GM19023 (cell line): ENCODE measurements at regions not wholly inside any gene's neighbourhood (a gene's known extent, or its start where the extent isn't known, plus 50 kb on each side); places are given as distances from the start of the nearest gene placed in this dataset.
"Not testable (repeated sequence)": the region's sequence is repeated elsewhere in the genome, so short reads cannot be mapped to it uniquely, and the experiment has no call there.

ENCODE experiments used
- ATAC-seq: cut with Tn5 transposase; IDR thresholded peaks from one replicate; pipeline ENCODE4 v1.9.1; 2021; ENCODE audit warnings: mild to moderate bottlenecking, moderate library complexity; ENCODE audit not compliant: unreplicated experiment

GRCh38 chr9:86580688-86581087 is 226.5 kb upstream of the TUT7 start:
- no peak for ATAC-seq

- no peak for ATAC-seq
Measured at GRCh38 chr9:86578722-86579121, 224.5 kb upstream of the TUT7 start.

DNA sequence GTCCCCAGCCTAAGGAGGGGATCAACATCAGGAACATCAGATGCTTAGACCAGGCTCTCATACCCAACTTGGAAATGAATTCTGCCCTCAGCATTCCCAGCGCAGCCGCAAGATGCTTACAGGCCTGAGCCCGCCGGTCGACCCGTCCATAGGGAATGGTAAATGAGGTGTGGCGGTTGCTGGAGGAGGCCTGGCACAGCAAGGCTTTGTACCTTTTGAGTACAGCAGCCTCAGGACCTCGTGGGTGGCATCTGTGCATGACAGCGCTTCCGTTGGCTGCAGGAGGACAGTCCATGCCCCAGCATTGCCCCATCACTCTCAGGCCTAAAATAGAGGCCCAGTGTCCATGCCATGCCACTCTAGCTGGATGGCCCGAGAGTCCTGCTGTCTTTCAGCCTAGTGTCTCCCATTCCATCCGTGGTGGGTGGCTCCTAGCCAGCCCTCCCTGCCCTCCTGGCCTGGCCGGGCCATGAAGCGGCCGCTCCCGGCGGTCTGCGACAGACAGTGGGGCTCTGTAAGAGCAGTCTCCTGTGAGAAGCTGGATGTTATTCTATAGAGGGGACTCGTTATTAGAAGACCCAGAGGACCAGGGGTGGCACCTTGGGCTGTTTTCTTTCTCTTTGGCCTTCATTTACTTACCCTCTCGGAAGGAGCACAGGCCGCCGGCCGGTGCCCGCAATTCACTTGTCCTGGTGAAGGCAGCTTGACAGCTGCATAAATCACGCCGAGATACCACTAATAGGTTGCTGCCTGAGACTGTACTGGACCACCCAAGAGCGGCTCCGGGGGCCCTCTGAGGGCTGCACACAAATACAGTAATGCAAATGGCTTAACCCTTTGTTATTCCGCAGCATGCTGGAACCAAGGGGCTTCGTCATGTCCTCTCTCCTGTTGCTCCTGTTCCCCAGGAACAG is 223.5 kb upstream of the TUT7 start:
- no peak for ATAC-seq

DNA sequence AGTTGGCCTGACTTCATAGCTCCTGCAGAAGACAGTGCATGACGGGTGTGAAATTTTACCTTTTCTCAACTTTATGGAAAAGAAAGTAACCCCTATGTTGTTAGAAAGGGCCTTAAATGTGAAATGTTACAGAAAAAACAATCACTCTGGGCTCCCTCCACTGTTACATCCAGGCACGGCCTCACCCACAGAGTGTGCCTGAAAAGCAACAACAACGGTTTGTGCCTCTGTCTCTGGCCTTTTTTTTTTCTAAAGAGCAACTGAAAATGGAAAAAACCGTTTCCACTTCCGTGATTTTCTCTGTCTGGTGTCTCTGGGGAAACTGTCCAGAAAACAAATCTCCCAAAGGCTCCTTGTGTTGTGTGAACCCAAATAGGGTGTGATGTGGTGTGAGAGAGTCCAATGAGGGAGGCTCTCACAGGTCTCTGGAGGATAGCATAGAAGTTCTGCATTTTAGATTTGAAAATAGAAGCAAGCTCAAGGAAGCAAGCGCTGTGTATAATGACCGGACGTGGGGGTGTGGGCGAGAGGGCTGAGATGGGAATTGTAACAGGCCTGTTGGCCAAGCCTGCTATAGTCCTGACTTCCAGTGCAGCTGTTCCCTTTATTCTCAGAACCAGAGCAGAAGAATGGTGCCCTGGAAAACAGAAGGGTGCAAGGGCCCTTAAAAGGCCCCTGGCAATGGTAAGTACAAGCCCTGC is 221.8 kb upstream of the TUT7 start:
- ATAC-seq: no peak

GRCh38 chr9:86575137-86575536 is 220.9 kb upstream of the TUT7 start:
- no peak for ATAC-seq

DNA sequence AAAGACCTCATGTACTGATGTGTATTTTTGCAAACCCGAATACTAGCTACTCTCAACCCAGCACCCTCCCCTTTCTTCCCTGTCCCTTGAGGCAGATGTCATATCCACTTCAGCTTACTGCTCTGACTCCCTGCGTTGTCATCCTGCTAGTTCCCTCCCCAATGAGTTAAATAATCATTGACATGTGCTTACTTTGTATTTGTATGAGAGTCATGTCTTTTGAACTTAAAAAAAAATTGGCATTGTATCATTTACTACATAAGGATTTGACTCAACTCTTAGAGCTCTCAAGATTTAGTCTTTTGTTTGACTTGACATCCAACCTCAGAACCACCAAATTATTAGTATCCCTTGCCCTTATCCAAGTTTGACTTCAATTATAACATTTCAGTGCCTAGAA is 219.7 kb upstream of the TUT7 start:
- ATAC-seq: no peak

GRCh38 chr9:86572904-86573303 is 218.7 kb upstream of the TUT7 start:
- no peak for ATAC-seq

DNA sequence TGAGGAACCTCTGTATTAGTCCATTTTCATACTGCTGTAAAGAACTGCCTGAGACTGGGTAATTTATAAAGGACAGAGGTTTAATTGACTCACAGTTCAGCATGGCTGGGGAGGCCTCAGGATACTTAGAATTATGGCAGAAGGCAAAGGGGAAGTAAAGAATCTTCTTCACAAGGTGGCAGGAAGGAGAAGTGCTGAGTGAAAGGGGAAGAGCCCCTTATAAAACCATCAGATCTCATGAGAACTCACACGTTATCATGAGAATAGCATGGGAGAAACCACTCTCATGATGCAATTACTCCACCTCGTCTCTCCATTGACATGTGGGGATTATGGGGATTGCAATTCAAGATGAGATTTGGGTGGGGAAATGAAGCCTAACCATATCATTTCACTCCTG is 211.4 kb upstream of the TUT7 start:
- not testable (repeated sequence) for ATAC-seq

DNA sequence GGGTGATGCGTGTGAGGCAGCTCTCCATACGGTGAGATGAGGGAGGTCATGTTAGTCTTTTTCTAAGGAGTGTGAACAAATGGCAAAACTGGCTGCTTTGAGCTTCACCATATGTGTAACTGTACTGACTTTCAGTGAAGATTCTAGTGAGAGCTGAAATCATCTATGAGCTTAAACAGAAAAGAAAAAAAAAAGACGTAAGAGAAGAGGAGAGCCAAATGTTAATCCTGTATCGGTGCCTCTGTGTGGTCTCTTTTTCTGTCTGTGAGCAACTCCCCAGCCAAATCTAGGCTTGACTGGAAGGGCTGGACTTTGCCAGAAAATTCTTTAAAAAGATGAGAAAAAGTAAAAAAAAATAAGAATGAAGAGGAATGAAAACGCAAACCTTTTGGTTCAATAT is 209.7 kb upstream of the TUT7 start:
- ATAC-seq: no peak

- no peak for ATAC-seq
Measured at GRCh38 chr9:86563350-86563749, 209.1 kb upstream of the TUT7 start.

GRCh38 chr9:86562691-86563090 is 208.5 kb upstream of the TUT7 start:
- no peak for ATAC-seq

GRCh38 chr9:86557918-86558317 is 203.7 kb upstream of the TUT7 start:
- ATAC-seq: no peak

DNA sequence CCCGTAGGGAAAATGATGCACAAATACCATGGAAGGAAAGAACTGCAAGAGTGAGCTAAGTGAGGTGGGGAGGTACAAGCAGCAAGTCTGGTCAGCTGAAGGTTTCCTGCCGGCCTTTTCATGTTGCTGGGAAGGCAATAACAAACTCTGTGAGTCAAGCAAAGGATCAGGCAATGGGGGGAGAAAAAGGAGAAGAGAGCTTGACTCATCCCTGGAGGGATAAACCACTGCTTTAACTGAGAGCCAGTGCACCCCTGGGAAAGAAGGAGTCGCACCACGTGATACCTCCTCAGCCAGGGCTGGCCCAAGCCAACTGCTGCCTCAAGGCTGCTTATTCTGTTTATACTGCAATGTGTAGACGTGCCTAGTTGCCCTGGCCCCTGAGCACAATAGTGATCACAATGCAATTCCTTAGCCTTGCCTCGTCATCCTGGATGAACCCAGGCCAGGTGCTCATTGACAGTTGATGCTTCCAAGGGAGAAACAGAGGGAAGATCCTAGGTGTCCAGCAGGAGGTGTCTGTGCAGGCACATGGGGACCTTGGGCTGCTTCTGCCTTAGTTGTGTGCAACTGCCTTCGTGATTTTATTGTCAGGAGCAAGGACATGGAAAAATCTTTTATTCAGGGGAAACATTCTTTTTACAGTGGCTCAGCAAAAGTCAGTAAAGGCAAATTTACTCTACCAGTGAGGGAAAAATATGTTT is 203.0 kb upstream of the TUT7 start:
- no peak for ATAC-seq

- no peak for ATAC-seq
Measured at GRCh38 chr9:86555661-86556060, 201.5 kb upstream of the TUT7 start.

DNA sequence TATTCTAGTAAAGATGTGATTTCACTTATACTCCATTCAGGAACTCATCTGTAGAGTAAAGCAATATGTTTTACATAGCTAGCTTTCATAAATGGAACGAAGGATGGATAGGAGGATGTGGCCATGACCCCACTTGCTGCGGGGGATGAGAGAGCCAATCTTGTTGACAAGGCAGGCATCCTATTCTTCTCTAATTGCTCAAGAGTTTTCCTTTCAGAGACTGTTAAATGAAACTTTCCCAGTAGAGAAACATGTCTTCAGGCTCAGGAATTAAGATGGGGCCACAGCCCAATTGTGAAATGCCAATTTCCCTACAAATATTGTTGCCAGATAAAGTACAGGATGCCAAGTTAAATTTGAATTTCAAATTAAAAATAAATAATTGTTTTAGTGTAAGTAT is 196.2 kb upstream of the TUT7 start:
- no peak for ATAC-seq

- ATAC-seq: no peak
Measured at GRCh38 chr9:86549920-86550319, 195.7 kb upstream of the TUT7 start.

- ATAC-seq: no peak
Measured at GRCh38 chr9:86549401-86549811, 195.2 kb upstream of the TUT7 start.

DNA sequence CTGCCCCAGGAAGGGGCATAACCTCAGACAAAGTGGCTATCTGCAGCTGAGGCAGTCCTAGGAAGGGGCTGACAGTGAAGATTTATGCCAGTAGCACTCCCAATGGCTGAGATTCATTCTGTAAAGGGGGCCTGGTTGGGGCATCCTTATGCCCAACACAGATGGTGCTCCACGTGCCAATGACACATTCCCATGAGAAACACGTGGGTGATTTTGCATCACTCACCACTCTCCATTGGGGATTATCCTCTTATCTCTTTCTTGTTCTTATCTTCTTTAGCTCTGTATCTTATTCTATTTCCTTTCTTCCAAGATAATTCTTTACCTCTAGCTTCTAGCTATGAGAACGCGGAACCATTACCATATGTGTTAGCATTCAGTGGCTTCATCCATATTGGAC is 194.0 kb upstream of the TUT7 start:
- no peak for ATAC-seq

GRCh38 chr9:86547571-86547970 is 193.4 kb upstream of the TUT7 start:
- ATAC-seq: no peak

- no peak for ATAC-seq
Measured at GRCh38 chr9:86546712-86547111, 192.5 kb upstream of the TUT7 start.

GRCh38 chr9:86545090-86545489 is 190.9 kb upstream of the TUT7 start:
- ATAC-seq: no peak
